Neural crest cell (in vitro differentiated cells): ENCODE measurements at regions not wholly inside any gene's neighbourhood (a gene's known extent, or its start where the extent isn't known, plus 50 kb on each side); places are given as distances from the start of the nearest gene placed in this dataset.

Source experiments
- DNase-seq: peaks from one replicate; pipeline ENCODE4 v3.0.0; 2021; ENCODE audit warnings: low read depth, mixed read lengths, low spot score
- H3K27ac Mint-ChIP-seq: one replicate; pipeline ENCODE4 v1.8.0; 2021; ENCODE audit warnings: mild to moderate bottlenecking, mixed read lengths; ENCODE audit not compliant: unreplicated experiment
- H3K27me3 Mint-ChIP-seq: 2 replicates; pipeline ENCODE4 v1.8.0; 2021; ENCODE audit warnings: low read depth, mild to moderate bottlenecking, mixed read lengths
- H3K36me3 Mint-ChIP-seq: 2 replicates; pipeline ENCODE4 v1.8.0; 2021; ENCODE audit warnings: low read depth, mild to moderate bottlenecking, mixed read lengths
- H3K4me1 Mint-ChIP-seq: 2 replicates; pipeline ENCODE4 v1.8.0; 2021; ENCODE audit warnings: mixed read lengths
- H3K4me3 Mint-ChIP-seq: one replicate; pipeline ENCODE4 v1.8.0; 2021; ENCODE audit warnings: mild to moderate bottlenecking, mixed read lengths
- H3K9me3 Mint-ChIP-seq: 2 replicates; pipeline ENCODE4 v1.8.0; 2021; ENCODE audit warnings: mixed read lengths
- CTCF ChIP-seq: fragments of 200-600 bp; sonication (generic); conservative IDR thresholded peaks from 2 replicates; pipeline ENCODE4 v1.5.0; 2021; ENCODE audit warnings: antibody characterized with exemption, mild to moderate bottlenecking

GRCh38 chr12:29962276-29963035, 178.7 kb upstream of the TMTC1 start:
- Mint-ChIP-seq H3K4me3 (no peak overlapping the region), H3K27me3 (no peaks in the 10 kb centered on the region), H3K27ac (no peak overlapping the region), H3K4me1 (no peaks in the 10 kb centered on the region), H3K9me3 (no peaks in the 10 kb centered on the region), H3K36me3 (no peaks in the 10 kb centered on the region)
- no peak for TF ChIP-seq CTCF
- no peak for DNase-seq

GRCh38 chr12:29961231-29961630, 177.5 kb upstream of the TMTC1 start:
- Mint-ChIP-seq H3K27me3 (no peaks in the 10 kb centered on the region), H3K4me1 (no peaks in the 10 kb centered on the region)

GRCh38 chr12:29960122-29960521, 176.4 kb upstream of the TMTC1 start:
- H3K27ac Mint-ChIP-seq: peak overlapping the region; percentile 60
- no peak overlapping the region for H3K4me3 Mint-ChIP-seq
- H3K36me3 Mint-ChIP-seq: no peaks in the 10 kb centered on the region
- H3K4me1 Mint-ChIP-seq: no peaks in the 10 kb centered on the region
- no peaks in the 10 kb centered on the region for H3K27me3 Mint-ChIP-seq
- no peak for TF ChIP-seq CTCF
- no peaks in the 10 kb centered on the region for H3K9me3 Mint-ChIP-seq
- DNase-seq: no peak

More at GRCh38 chr12:29961231-29961630, 177.5 kb upstream of the TMTC1 start:
- Mint-ChIP-seq H3K27ac (no peak overlapping the region), H3K9me3 (no peaks in the 10 kb centered on the region), H3K36me3 (no peaks in the 10 kb centered on the region), H3K4me3 (no peak overlapping the region)
- no peak for TF ChIP-seq CTCF
- DNase-seq: no peak

DNA sequence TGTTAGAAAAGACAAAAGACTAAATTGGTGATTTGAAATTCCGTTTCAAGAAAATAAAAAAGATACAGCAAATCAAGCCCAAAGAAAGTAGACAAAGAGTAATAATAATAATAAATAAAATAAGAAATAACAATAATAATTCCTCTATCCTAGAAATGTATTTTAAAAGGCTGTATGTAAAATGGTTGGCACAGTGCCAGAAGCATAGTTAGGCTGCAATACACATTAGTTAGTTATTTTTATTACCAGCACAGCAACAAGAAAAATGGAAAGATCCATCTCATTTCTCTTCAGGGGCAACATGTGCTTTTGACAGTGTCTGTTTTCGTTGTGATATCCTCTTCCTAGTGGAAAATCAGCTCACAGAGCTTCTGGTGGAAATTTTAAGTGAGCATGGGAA, 174.1 kb upstream of the TMTC1 start:
- no peak for DNase-seq
- no peak for TF ChIP-seq CTCF
- Mint-ChIP-seq H3K27ac (no peak overlapping the region), H3K9me3 (no peaks in the 10 kb centered on the region), H3K36me3 (no peaks in the 10 kb centered on the region), H3K4me3 (no peak overlapping the region), H3K27me3 (no peaks in the 10 kb centered on the region), H3K4me1 (no peaks in the 10 kb centered on the region)

- no peaks in the 10 kb centered on the region for H3K4me1 Mint-ChIP-seq
- TF ChIP-seq CTCF: no peak
- H3K9me3 Mint-ChIP-seq: peaks cover 1% of the 10 kb centered on the region
- peaks cover 2% of the 10 kb centered on the region for H3K27me3 Mint-ChIP-seq
- H3K36me3 Mint-ChIP-seq: no peaks in the 10 kb centered on the region
- H3K4me3 Mint-ChIP-seq: no peak overlapping the region
- no peak overlapping the region for H3K27ac Mint-ChIP-seq
- no peak for DNase-seq
Observed at GRCh38 chr12:29945904-29946303, 162.2 kb upstream of the TMTC1 start.
